ENCODE measurements at regions not wholly inside any gene's neighbourhood (a gene's known extent, or its start where the extent isn't known, plus 50 kb on each side); places are given as distances from the start of the nearest gene placed in this dataset.

- no peak for DNase-seq (ENCODE audit: low read depth)
Observed at GRCh38 chr17:77001487-77001886, 133.3 kb downstream of the MGAT5B start.

- DNase-seq (ENCODE audit: low read depth) = peak; percentile 56
Observed at GRCh38 chr17:77002103-77003045, 134.2 kb downstream of the MGAT5B start.

- DNase-seq (ENCODE audit: low read depth) = no peak
Observed at GRCh38 chr17:77003699-77004098, 135.5 kb downstream of the MGAT5B start.

GRCh38 chr17:77006971-77007649 is 133.7 kb upstream of the SEC14L1 start:
- DNase-seq (ENCODE audit: low read depth) = no peak

GRCh38 chr17:77009877-77010276 is 130.9 kb upstream of the SEC14L1 start:
- DNase-seq (ENCODE audit: low read depth) = no peak

GRCh38 chr17:77010667-77011066 is 130.1 kb upstream of the SEC14L1 start:
- no peak for DNase-seq (ENCODE audit: low read depth)

GRCh38 chr17:77011173-77012011 is 129.4 kb upstream of the SEC14L1 start:
- peak; percentile 47 for DNase-seq (ENCODE audit: low read depth)

- DNase-seq (ENCODE audit: low read depth) = no peak
Observed at GRCh38 chr17:77018504-77018903, 122.3 kb upstream of the SEC14L1 start.

GRCh38 chr17:77019893-77020379 is 120.8 kb upstream of the SEC14L1 start:
- DNase-seq (ENCODE audit: low read depth) = peak; percentile 11

- DNase-seq (ENCODE audit: low read depth) = no peak
Observed at GRCh38 chr17:77020973-77021372, 119.8 kb upstream of the SEC14L1 start.

- DNase-seq (ENCODE audit: low read depth) = no peak
Observed at GRCh38 chr17:77022766-77023165, 118.0 kb upstream of the SEC14L1 start.

- DNase-seq (ENCODE audit: low read depth) = no peak
Observed at GRCh38 chr17:77025781-77026180, 115.0 kb upstream of the SEC14L1 start.

GRCh38 chr17:77027271-77027889 is 113.4 kb upstream of the SEC14L1 start:
- DNase-seq (ENCODE audit: low read depth) = no peak

- no peak for DNase-seq (ENCODE audit: low read depth)
Observed at GRCh38 chr17:77028900-77029299, 111.9 kb upstream of the SEC14L1 start.

- no peak for DNase-seq (ENCODE audit: low read depth)
Observed at GRCh38 chr17:77032929-77033328, 107.8 kb upstream of the SEC14L1 start.

GRCh38 chr17:77033892-77034404 is 106.8 kb upstream of the SEC14L1 start:
- DNase-seq (ENCODE audit: low read depth) = no peak

- DNase-seq (ENCODE audit: low read depth) = no peak
Observed at GRCh38 chr17:77034677-77035424, 105.9 kb upstream of the SEC14L1 start.

- no peak for DNase-seq (ENCODE audit: low read depth)
Observed at GRCh38 chr17:77035526-77035925, 105.2 kb upstream of the SEC14L1 start.

GRCh38 chr17:77036136-77036840 is 104.5 kb upstream of the SEC14L1 start:
- DNase-seq (ENCODE audit: low read depth) = no peak

- no peak for DNase-seq (ENCODE audit: low read depth)
Observed at GRCh38 chr17:77036841-77037381, 103.9 kb upstream of the SEC14L1 start.
